GM21737 (cell line): ENCODE measurements at regions not wholly inside any gene's neighbourhood (a gene's known extent, or its start where the extent isn't known, plus 50 kb on each side); places are given as distances from the start of the nearest gene placed in this dataset.
"Not testable (repeated sequence)": the region's sequence is repeated elsewhere in the genome, so short reads cannot be mapped to it uniquely, and the experiment has no call there.

ENCODE experiments used
- ATAC-seq: cut with Tn5 transposase; IDR thresholded peaks from one replicate; pipeline ENCODE4 v1.9.1; 2021; ENCODE audit warnings: mild to moderate bottlenecking, moderate library complexity; ENCODE audit not compliant: unreplicated experiment

GRCh38 chr12:42030588-42030987 lies 114.1 kb downstream of the GXYLT1 start:
- ATAC-seq = no peak

- ATAC-seq = no peak
Measured at GRCh38 chr12:42027546-42027945, 117.1 kb downstream of the GXYLT1 start.

- no peak for ATAC-seq
Measured at GRCh38 chr12:42024495-42024830, 120.2 kb downstream of the GXYLT1 start.

GRCh38 chr12:42023733-42024494 lies 120.8 kb downstream of the GXYLT1 start:
- peak; percentile 87 for ATAC-seq

GRCh38 chr12:42021937-42022336 lies 122.7 kb downstream of the GXYLT1 start:
- not testable (repeated sequence) for ATAC-seq

- ATAC-seq = no peak
Measured at GRCh38 chr12:42021469-42021868, 123.2 kb downstream of the GXYLT1 start.

GRCh38 chr12:42020226-42020625 lies 124.4 kb downstream of the GXYLT1 start:
- ATAC-seq = no peak

GRCh38 chr12:42019746-42020145 lies 124.9 kb downstream of the GXYLT1 start:
- ATAC-seq = no peak

GRCh38 chr12:42017051-42017450 lies 127.6 kb downstream of the GXYLT1 start:
- no peak for ATAC-seq

GRCh38 chr12:42015051-42015461 lies 129.6 kb downstream of the GXYLT1 start:
- no peak for ATAC-seq

- ATAC-seq = not testable (repeated sequence)
Measured at GRCh38 chr12:42012501-42012900, 132.2 kb downstream of the GXYLT1 start.

- no peak for ATAC-seq
Measured at GRCh38 chr12:42010715-42011114, 134.0 kb downstream of the GXYLT1 start.

GRCh38 chr12:42010257-42010656 lies 134.4 kb downstream of the GXYLT1 start:
- no peak for ATAC-seq

- ATAC-seq = no peak
Measured at GRCh38 chr12:42008996-42009395, 135.7 kb downstream of the GXYLT1 start.

- no peak for ATAC-seq
Measured at GRCh38 chr12:42003031-42003430, 141.6 kb downstream of the GXYLT1 start.

GRCh38 chr12:42002563-42002962 lies 142.1 kb downstream of the GXYLT1 start:
- no peak for ATAC-seq

- no peak for ATAC-seq
Measured at GRCh38 chr12:41998436-41998835, 146.2 kb downstream of the GXYLT1 start.

GRCh38 chr12:41993283-41993682 lies 151.4 kb downstream of the GXYLT1 start:
- ATAC-seq = no peak

GRCh38 chr12:41992692-41993215 lies 151.9 kb downstream of the GXYLT1 start:
- no peak for ATAC-seq

GRCh38 chr12:41992022-41992421 lies 152.7 kb downstream of the GXYLT1 start:
- ATAC-seq = no peak

- no peak for ATAC-seq
Measured at GRCh38 chr12:41988715-41989114, 156.0 kb downstream of the GXYLT1 start.

GRCh38 chr12:41986513-41986912 lies 158.2 kb downstream of the GXYLT1 start:
- ATAC-seq = not testable (repeated sequence)

GRCh38 chr12:41983856-41984255 lies 160.8 kb downstream of the GXYLT1 start:
- no peak for ATAC-seq
